Endothelial cell of umbilical vein (primary cell): ENCODE measurements at regions not wholly inside any gene's neighbourhood (a gene's known extent, or its start where the extent isn't known, plus 50 kb on each side); places are given as distances from the start of the nearest gene placed in this dataset.

ENCODE experiments used
- BruUV-seq: library from RNA; stranded (reverse); fragments of 400-500 nt; replicated peaks from 2 replicates; lab custom pipeline; 2021; lab: Mats Ljungman, UMichigan
- CTCF ChIA-PET: fragments of 300-600, 350-600 bp; sonication (Branson Sonifier 250); formaldehyde crosslinking; loops from one replicate; lab custom pipeline; 2021; ENCODE audit warnings: antibody characterized with exemption, inconsistent platforms; lab: Charles Lee
- POLR2A ChIA-PET: fragments of 300-600, 350-600 bp; sonication (Branson Sonifier 250); formaldehyde crosslinking; loops from one replicate; lab custom pipeline; 2021; ENCODE audit warnings: antibody characterized with exemption, inconsistent platforms; lab: Charles Lee
- DNase-seq: peaks from one replicate; pipeline ENCODE4 v3.0.0-alpha.2; 2011; ENCODE audit warnings: low read depth, low spot score
- FAIRE-seq: peaks from 2 replicates; lab custom pipeline; 2011; peaks lifted over from hg19 to GRCh38; lab: Jason Lieb, UNC
- H2AFZ ChIP-seq: 2 replicates; pipeline ENCODE4 v1.6.0; 2012; ENCODE audit warnings: low read depth, low read length, control low read depth, inconsistent platforms
- H3K27ac ChIP-seq: 2 replicates; pipeline ENCODE4 v1.5.1; 2011; ENCODE audit warnings: low read depth, mild to moderate bottlenecking, control low read depth, low read length, moderate library complexity; ENCODE audit not compliant: insufficient read depth
- H3K27me3 ChIP-seq, 2 experiments: 2 replicates each; pipeline versions ENCODE4 v1.6.0 to v1.6.1; 2011; ENCODE audit warnings: low read length in 2 of 2, mixed read lengths in 1 of 2; ENCODE audit not compliant: control insufficient read depth in 2 of 2, insufficient read depth in 2 of 2
- H3K36me3 ChIP-seq, 2 experiments: 2 replicates in 1 of 2; 3 replicates in 1 of 2; pipeline ENCODE4 v1.5.1; 2011; ENCODE audit warnings: low read length in 2 of 2, mild to moderate bottlenecking in 1 of 2, moderate library complexity in 1 of 2; ENCODE audit not compliant: control insufficient read depth in 2 of 2, insufficient read depth in 2 of 2; ENCODE audit errors: extremely low read depth in 1 of 2
- H3K4me1 ChIP-seq: 3 replicates; pipeline ENCODE4 v1.5.1; 2011; ENCODE audit warnings: mild to moderate bottlenecking, low read length; ENCODE audit not compliant: control insufficient read depth, insufficient read depth; ENCODE audit errors: extremely low read depth
- H3K4me2 ChIP-seq: 2 replicates; pipeline ENCODE4 v1.6.1; 2011; ENCODE audit warnings: low read length, control low read depth, mixed read lengths; ENCODE audit not compliant: insufficient read depth
- H3K4me3 ChIP-seq, 3 experiments: fragments of 200-600 bp in 1 of 3; sonication (generic), shearing (Covaris generic) in 1 of 3; replicated peaks in 1 of 3; 2 replicates each; pipeline ENCODE4 v1.5.1; 2011 to 2016; ENCODE audit warnings: control low read depth in 3 of 3, low read length in 3 of 3, mild to moderate bottlenecking in 2 of 3, inconsistent platforms in 1 of 3, low read depth in 1 of 3, moderate library complexity in 1 of 3; ENCODE audit not compliant: insufficient read depth in 1 of 3
- H3K79me2 ChIP-seq: 2 replicates; pipeline ENCODE4 v1.6.0; 2012; ENCODE audit warnings: low read length, inconsistent platforms; ENCODE audit not compliant: control insufficient read depth, insufficient read depth
- H3K9ac ChIP-seq: replicated peaks from 2 replicates; pipeline ENCODE3; 2011; ENCODE audit warnings: low read length, control low read depth; ENCODE audit not compliant: insufficient read depth; ENCODE audit errors: extremely low read depth
- H3K9me1 ChIP-seq: replicated peaks from 3 replicates; pipeline ENCODE4 v1.6.0; 2011; ENCODE audit warnings: mild to moderate bottlenecking, low read length; ENCODE audit not compliant: control insufficient read depth, insufficient read depth; ENCODE audit errors: extremely low read depth
- H3K9me3 ChIP-seq: replicated peaks from 2 replicates; pipeline ENCODE4 v1.5.1; 2012; ENCODE audit warnings: low read length, inconsistent platforms; ENCODE audit not compliant: control insufficient read depth, insufficient read depth
- H4K20me1 ChIP-seq: replicated peaks from 2 replicates; pipeline ENCODE3; 2011; ENCODE audit warnings: mild to moderate bottlenecking, low read length; ENCODE audit not compliant: control insufficient read depth, insufficient read depth; ENCODE audit errors: extremely low read depth
- CTCF ChIP-seq, 2 donors: IDR thresholded peaks; 1 replicate in 1 of 2; 2 replicates in 1 of 2; pipeline ENCODE4 v1.5.1; 2011; ENCODE audit warnings: low read length in 2 of 2, mild to moderate bottlenecking in 2 of 2, moderate library complexity in 2 of 2, control low read depth in 1 of 2, inconsistent platforms in 1 of 2, low read depth in 1 of 2; ENCODE audit not compliant: insufficient read depth in 1 of 2; ENCODE audit errors: extremely low read depth in 1 of 2
- FOS ChIP-seq: IDR thresholded peaks from 2 replicates; pipeline ENCODE4 v1.6.1; 2011; ENCODE audit warnings: mild to moderate bottlenecking, low read length, moderate library complexity, borderline replicate concordance; ENCODE audit not compliant: insufficient read depth
- GATA2 ChIP-seq: IDR thresholded peaks from 2 replicates; pipeline ENCODE4 v1.7.0; 2011; ENCODE audit warnings: low read depth, mild to moderate bottlenecking, moderate library complexity, mixed read lengths, low read length; ENCODE audit not compliant: insufficient read length, insufficient read depth
- JUN ChIP-seq: IDR thresholded peaks from 2 replicates; pipeline ENCODE4 v1.6.1; 2011; ENCODE audit warnings: borderline replicate concordance, low read depth; ENCODE audit not compliant: insufficient read length, insufficient read depth
- POLR2A ChIP-seq: IDR thresholded peaks from 2 replicates; pipeline ENCODE4 v1.6.1; 2012; ENCODE audit warnings: low read depth, mild to moderate bottlenecking, control low read depth, low read length
- POLR2AphosphoS5 ChIP-seq: IDR thresholded peaks from 2 replicates; pipeline ENCODE4 v1.6.1; 2012; ENCODE audit warnings: low read depth, mild to moderate bottlenecking, control low read depth, low read length, moderate library complexity; ENCODE audit not compliant: insufficient read depth
- dilution Hi-C: fragments of 300-500 bp; cut with MboI; formaldehyde crosslinking; loops from one replicate; pipeline ENCODE4 v1.15.0; 2019; ENCODE audit warnings: low sequenced_read_pairs; ENCODE audit not compliant: extremely low pct_ligation_motif_present
- intact Hi-C: fragments of 100-400 bp; cut with micrococcal nuclease; formaldehyde crosslinking; loops from one replicate; pipeline ENCODE4 v1.10.0; 2022

- intact Hi-C loops = no loop called here
- ChIA-PET POLR2A (no interaction called here), CTCF (no interaction called here)
Observed at GRCh38 chrY:7557675-7558074, 646.1 kb upstream of the AMELY start.

More at GRCh38 chrY:7557675-7558074, 646.1 kb upstream of the AMELY start:
- Histone ChIP-seq H3K9me3 (no peaks in the 10 kb centered on the region), H3K27ac (no peak overlapping the region), H3K27me3 (no peaks in the 10 kb centered on the region), H4K20me1 (no peaks in the 10 kb centered on the region), H3K9ac (no peak overlapping the region), H3K9me1 (no peaks in the 10 kb centered on the region), H2AFZ (no peak overlapping the region), H3K36me3 (no peaks in the 10 kb centered on the region), H3K4me1 (no peaks in the 10 kb centered on the region), H3K4me2 (no peak overlapping the region), H3K79me2 (no peaks in the 10 kb centered on the region), H3K4me3 (no peak overlapping the region)
- FAIRE-seq (no peak), DNase-seq (peak; percentile 7)
- no TSS peak for BruUV-seq
- TF ChIP-seq GATA2 = no peak
- no peak for TF ChIP-seq POLR2A
- no peak for TF ChIP-seq JUN
- no peak for TF ChIP-seq FOS
- peak; percentile 10 to 25 for TF ChIP-seq CTCF (IDR thresholded peaks at IDR 0.05; ENCODE audit: extremely low read depth in 1 of 2, insufficient read depth in 1 of 2, low read depth in 1 of 2, low read length in 2 of 2)
- TF ChIP-seq POLR2AphosphoS5 = no peak
- dilution Hi-C loops = no loop called here
